ENCODE measurements at regions not wholly inside any gene's neighbourhood (a gene's known extent, or its start where the extent isn't known, plus 50 kb on each side); places are given as distances from the start of the nearest gene placed in this dataset.

DNA sequence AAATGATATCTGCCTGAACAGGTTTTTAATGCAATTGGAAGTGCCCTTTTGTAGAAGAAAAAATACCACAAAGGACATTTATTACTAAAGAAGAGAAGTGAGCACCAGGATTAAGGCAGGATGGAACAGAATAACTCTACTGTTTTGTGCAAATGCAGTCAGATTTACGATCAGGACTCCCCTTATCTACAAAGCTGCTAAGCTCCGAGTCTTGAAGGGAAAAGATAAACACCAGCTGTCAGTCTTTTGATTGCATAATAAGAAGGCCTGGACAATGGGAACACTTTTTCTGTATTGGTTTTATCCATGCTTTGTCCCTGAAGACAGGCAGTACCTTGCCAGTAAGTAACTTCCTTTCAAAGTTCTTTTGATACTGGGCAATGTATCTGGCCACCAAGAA is 797.9 kb upstream of the SLC35B3 start:
- TF ChIP-seq, protein P1, sequence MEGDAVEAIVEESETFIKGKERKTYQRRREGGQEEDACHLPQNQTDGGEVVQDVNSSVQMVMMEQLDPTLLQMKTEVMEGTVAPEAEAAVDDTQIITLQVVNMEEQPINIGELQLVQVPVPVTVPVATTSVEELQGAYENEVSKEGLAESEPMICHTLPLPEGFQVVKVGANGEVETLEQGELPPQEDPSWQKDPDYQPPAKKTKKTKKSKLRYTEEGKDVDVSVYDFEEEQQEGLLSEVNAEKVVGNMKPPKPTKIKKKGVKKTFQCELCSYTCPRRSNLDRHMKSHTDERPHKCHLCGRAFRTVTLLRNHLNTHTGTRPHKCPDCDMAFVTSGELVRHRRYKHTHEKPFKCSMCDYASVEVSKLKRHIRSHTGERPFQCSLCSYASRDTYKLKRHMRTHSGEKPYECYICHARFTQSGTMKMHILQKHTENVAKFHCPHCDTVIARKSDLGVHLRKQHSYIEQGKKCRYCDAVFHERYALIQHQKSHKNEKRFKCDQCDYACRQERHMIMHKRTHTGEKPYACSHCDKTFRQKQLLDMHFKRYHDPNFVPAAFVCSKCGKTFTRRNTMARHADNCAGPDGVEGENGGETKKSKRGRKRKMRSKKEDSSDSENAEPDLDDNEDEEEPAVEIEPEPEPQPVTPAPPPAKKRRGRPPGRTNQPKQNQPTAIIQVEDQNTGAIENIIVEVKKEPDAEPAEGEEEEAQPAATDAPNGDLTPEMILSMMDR (IDR thresholded peaks at IDR 0.05) = no peak
- no peak for TF ChIP-seq POLR2A (IDR thresholded peaks at IDR 0.05)
